Astrocyte (in vitro differentiated cells and primary cell): ENCODE measurements at regions not wholly inside any gene's neighbourhood (a gene's known extent, or its start where the extent isn't known, plus 50 kb on each side); places are given as distances from the start of the nearest gene placed in this dataset.

Source experiments
- EZH2 ChIP-seq: IDR thresholded peaks from 2 replicates; pipeline ENCODE4 v1.6.1; 2012; ENCODE audit warnings: mild to moderate bottlenecking, low read length, inconsistent platforms; ENCODE audit not compliant: insufficient read depth
- TF ChIP-seq, protein P1 (sequence below): IDR thresholded peaks from 2 replicates; pipeline ENCODE4 v1.5.1; 2011; ENCODE audit warnings: low read depth, mild to moderate bottlenecking, inconsistent platforms, low read length, moderate library complexity; ENCODE audit not compliant: insufficient read depth

DNA sequence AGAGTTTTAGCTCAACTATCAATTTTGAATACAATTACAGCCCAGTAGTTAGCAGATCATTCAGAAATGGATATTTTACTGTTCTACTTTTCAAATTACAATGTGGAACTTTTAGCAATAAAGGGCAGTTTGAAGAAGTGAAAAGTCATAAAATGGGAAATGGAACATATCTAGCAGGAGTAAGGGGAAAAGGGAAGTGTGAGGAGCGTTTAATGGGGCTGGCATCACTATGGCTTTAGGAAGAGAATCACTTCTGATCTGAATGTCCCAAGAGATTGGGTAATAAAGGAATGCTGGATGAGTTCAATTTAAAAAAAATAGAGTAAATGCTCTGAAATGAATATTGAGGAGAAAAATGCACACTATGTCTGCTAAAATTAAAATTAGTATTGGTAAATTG is 77.4 kb downstream of the ATPSCKMT start:
- TF ChIP-seq, protein P1, sequence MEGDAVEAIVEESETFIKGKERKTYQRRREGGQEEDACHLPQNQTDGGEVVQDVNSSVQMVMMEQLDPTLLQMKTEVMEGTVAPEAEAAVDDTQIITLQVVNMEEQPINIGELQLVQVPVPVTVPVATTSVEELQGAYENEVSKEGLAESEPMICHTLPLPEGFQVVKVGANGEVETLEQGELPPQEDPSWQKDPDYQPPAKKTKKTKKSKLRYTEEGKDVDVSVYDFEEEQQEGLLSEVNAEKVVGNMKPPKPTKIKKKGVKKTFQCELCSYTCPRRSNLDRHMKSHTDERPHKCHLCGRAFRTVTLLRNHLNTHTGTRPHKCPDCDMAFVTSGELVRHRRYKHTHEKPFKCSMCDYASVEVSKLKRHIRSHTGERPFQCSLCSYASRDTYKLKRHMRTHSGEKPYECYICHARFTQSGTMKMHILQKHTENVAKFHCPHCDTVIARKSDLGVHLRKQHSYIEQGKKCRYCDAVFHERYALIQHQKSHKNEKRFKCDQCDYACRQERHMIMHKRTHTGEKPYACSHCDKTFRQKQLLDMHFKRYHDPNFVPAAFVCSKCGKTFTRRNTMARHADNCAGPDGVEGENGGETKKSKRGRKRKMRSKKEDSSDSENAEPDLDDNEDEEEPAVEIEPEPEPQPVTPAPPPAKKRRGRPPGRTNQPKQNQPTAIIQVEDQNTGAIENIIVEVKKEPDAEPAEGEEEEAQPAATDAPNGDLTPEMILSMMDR = no peak
- no peak for TF ChIP-seq EZH2
